Activated naive CD4-positive, alpha-beta T cell treated with anti-CD3 and anti-CD28 coated beads, Interleukin-2, amount 50 U/mL, for 24 hours (primary cell): ENCODE measurements at regions not wholly inside any gene's neighbourhood (a gene's known extent, or its start where the extent isn't known, plus 50 kb on each side); places are given as distances from the start of the nearest gene placed in this dataset.

Source experiments
- H3K27ac Mint-ChIP-seq: one replicate; pipeline ENCODE4 v1.8.0; 2021; ENCODE audit warnings: mild to moderate bottlenecking, mixed read lengths
- H3K27me3 Mint-ChIP-seq: one replicate; pipeline ENCODE4 v1.8.0; 2021; ENCODE audit warnings: mixed read lengths
- H3K36me3 Mint-ChIP-seq: one replicate; pipeline ENCODE4 v1.8.0; 2021; ENCODE audit warnings: mixed read lengths
- H3K4me1 Mint-ChIP-seq: one replicate; pipeline ENCODE4 v1.8.0; 2021; ENCODE audit warnings: mixed read lengths
- H3K4me3 Mint-ChIP-seq: one replicate; pipeline ENCODE4 v1.8.0; 2021; ENCODE audit warnings: mild to moderate bottlenecking, mixed read lengths
- H3K9me3 Mint-ChIP-seq: one replicate; pipeline ENCODE4 v1.8.0; 2021; ENCODE audit warnings: mixed read lengths

- no peak overlapping the region for H3K27ac Mint-ChIP-seq
- H3K4me1 Mint-ChIP-seq, result no peaks in the 10 kb centered on the region
- no peaks in the 10 kb centered on the region for H3K27me3 Mint-ChIP-seq
- H3K4me3 Mint-ChIP-seq, result no peak overlapping the region
- H3K9me3 Mint-ChIP-seq, result no peaks in the 10 kb centered on the region
- H3K36me3 Mint-ChIP-seq, result no peaks in the 10 kb centered on the region
Observed at GRCh38 chr1:218693599-218693998, 348.5 kb downstream of the TGFB2 start.

GRCh38 chr1:218694085-218694484 lies 348.9 kb downstream of the TGFB2 start:
- H3K36me3 Mint-ChIP-seq, result no peaks in the 10 kb centered on the region

GRCh38 chr1:218694636-218695035 lies 349.5 kb downstream of the TGFB2 start:
- Mint-ChIP-seq H3K27ac (no peak overlapping the region), H3K9me3 (no peaks in the 10 kb centered on the region), H3K4me3 (no peak overlapping the region), H3K4me1 (no peaks in the 10 kb centered on the region), H3K36me3 (no peaks in the 10 kb centered on the region), H3K27me3 (no peaks in the 10 kb centered on the region)

More at GRCh38 chr1:218694085-218694484, 348.9 kb downstream of the TGFB2 start:
- H3K27ac Mint-ChIP-seq, result no peak overlapping the region
- H3K4me3 Mint-ChIP-seq, result no peak overlapping the region
- no peaks in the 10 kb centered on the region for H3K27me3 Mint-ChIP-seq
- H3K4me1 Mint-ChIP-seq, result no peaks in the 10 kb centered on the region
- H3K9me3 Mint-ChIP-seq, result no peaks in the 10 kb centered on the region

- Mint-ChIP-seq H3K27ac (no peak overlapping the region), H3K27me3 (no peaks in the 10 kb centered on the region)
Observed at GRCh38 chr1:218695525-218695924, 350.4 kb downstream of the TGFB2 start.

GRCh38 chr1:218698141-218698540 lies 353.0 kb downstream of the TGFB2 start:
- no peak overlapping the region for H3K27ac Mint-ChIP-seq
- no peaks in the 10 kb centered on the region for H3K36me3 Mint-ChIP-seq
- no peaks in the 10 kb centered on the region for H3K27me3 Mint-ChIP-seq

More at GRCh38 chr1:218695525-218695924, 350.4 kb downstream of the TGFB2 start:
- no peak overlapping the region for H3K4me3 Mint-ChIP-seq
- no peaks in the 10 kb centered on the region for H3K4me1 Mint-ChIP-seq
- no peaks in the 10 kb centered on the region for H3K9me3 Mint-ChIP-seq
- no peaks in the 10 kb centered on the region for H3K36me3 Mint-ChIP-seq

GRCh38 chr1:218699421-218699820 lies 354.3 kb downstream of the TGFB2 start:
- Mint-ChIP-seq H3K4me3 (no peak overlapping the region), H3K27ac (no peak overlapping the region), H3K36me3 (no peaks in the 10 kb centered on the region), H3K9me3 (no peaks in the 10 kb centered on the region), H3K4me1 (no peaks in the 10 kb centered on the region), H3K27me3 (no peaks in the 10 kb centered on the region)

More at GRCh38 chr1:218698141-218698540, 353.0 kb downstream of the TGFB2 start:
- Mint-ChIP-seq H3K9me3 (no peaks in the 10 kb centered on the region), H3K4me1 (no peaks in the 10 kb centered on the region), H3K4me3 (no peak overlapping the region)

GRCh38 chr1:218699865-218700264 lies 354.7 kb downstream of the TGFB2 start:
- Mint-ChIP-seq H3K27me3 (no peaks in the 10 kb centered on the region), H3K36me3 (no peaks in the 10 kb centered on the region), H3K9me3 (no peaks in the 10 kb centered on the region), H3K4me3 (no peak overlapping the region), H3K27ac (no peak overlapping the region), H3K4me1 (no peaks in the 10 kb centered on the region)

GRCh38 chr1:218700666-218701065 lies 355.5 kb downstream of the TGFB2 start:
- no peak overlapping the region for H3K4me3 Mint-ChIP-seq
- no peak overlapping the region for H3K27ac Mint-ChIP-seq
- H3K36me3 Mint-ChIP-seq, result no peaks in the 10 kb centered on the region
- H3K27me3 Mint-ChIP-seq, result no peaks in the 10 kb centered on the region
- no peaks in the 10 kb centered on the region for H3K9me3 Mint-ChIP-seq
- no peaks in the 10 kb centered on the region for H3K4me1 Mint-ChIP-seq

- Mint-ChIP-seq H3K27me3 (no peaks in the 10 kb centered on the region), H3K4me3 (no peak overlapping the region), H3K27ac (no peak overlapping the region), H3K4me1 (no peaks in the 10 kb centered on the region), H3K9me3 (no peaks in the 10 kb centered on the region), H3K36me3 (no peaks in the 10 kb centered on the region)
Observed at GRCh38 chr1:218701131-218701530, 356.0 kb downstream of the TGFB2 start.

GRCh38 chr1:218702775-218703174 lies 357.6 kb downstream of the TGFB2 start:
- Mint-ChIP-seq H3K4me1 (no peaks in the 10 kb centered on the region), H3K9me3 (no peaks in the 10 kb centered on the region), H3K27me3 (no peaks in the 10 kb centered on the region), H3K27ac (no peak overlapping the region), H3K36me3 (no peaks in the 10 kb centered on the region), H3K4me3 (no peak overlapping the region)

- Mint-ChIP-seq H3K27ac (no peak overlapping the region), H3K9me3 (peaks cover 5% of the 10 kb centered on the region)
Observed at GRCh38 chr1:218703836-218704235, 358.7 kb downstream of the TGFB2 start.

GRCh38 chr1:218705391-218705790 lies 360.3 kb downstream of the TGFB2 start:
- no peaks in the 10 kb centered on the region for H3K27me3 Mint-ChIP-seq
- no peaks in the 10 kb centered on the region for H3K4me1 Mint-ChIP-seq
- H3K9me3 Mint-ChIP-seq, result peaks cover 14% of the 10 kb centered on the region
- H3K4me3 Mint-ChIP-seq, result no peak overlapping the region
- no peaks in the 10 kb centered on the region for H3K36me3 Mint-ChIP-seq
- H3K27ac Mint-ChIP-seq, result no peak overlapping the region

More at GRCh38 chr1:218703836-218704235, 358.7 kb downstream of the TGFB2 start:
- H3K4me3 Mint-ChIP-seq, result no peak overlapping the region
- no peaks in the 10 kb centered on the region for H3K36me3 Mint-ChIP-seq
- no peaks in the 10 kb centered on the region for H3K4me1 Mint-ChIP-seq
- H3K27me3 Mint-ChIP-seq, result no peaks in the 10 kb centered on the region

- no peaks in the 10 kb centered on the region for H3K4me1 Mint-ChIP-seq
- no peaks in the 10 kb centered on the region for H3K27me3 Mint-ChIP-seq
- peaks cover 14% of the 10 kb centered on the region for H3K9me3 Mint-ChIP-seq
- no peak overlapping the region for H3K4me3 Mint-ChIP-seq
- no peaks in the 10 kb centered on the region for H3K36me3 Mint-ChIP-seq
- no peak overlapping the region for H3K27ac Mint-ChIP-seq
Observed at GRCh38 chr1:218705911-218706893, 361.1 kb downstream of the TGFB2 start.

GRCh38 chr1:218711001-218711400 lies 365.9 kb downstream of the TGFB2 start:
- Mint-ChIP-seq H3K9me3 (peaks cover 14% of the 10 kb centered on the region), H3K36me3 (no peaks in the 10 kb centered on the region), H3K27ac (no peak overlapping the region), H3K27me3 (no peaks in the 10 kb centered on the region), H3K4me1 (no peaks in the 10 kb centered on the region), H3K4me3 (no peak overlapping the region)

GRCh38 chr1:218711884-218712674 lies 366.9 kb downstream of the TGFB2 start:
- H3K9me3 Mint-ChIP-seq, result peaks cover 14% of the 10 kb centered on the region
- no peak overlapping the region for H3K27ac Mint-ChIP-seq
- H3K36me3 Mint-ChIP-seq, result no peaks in the 10 kb centered on the region
- H3K4me3 Mint-ChIP-seq, result no peak overlapping the region
- H3K27me3 Mint-ChIP-seq, result no peaks in the 10 kb centered on the region
- no peaks in the 10 kb centered on the region for H3K4me1 Mint-ChIP-seq

- Mint-ChIP-seq H3K9me3 (peaks cover 14% of the 10 kb centered on the region), H3K36me3 (no peaks in the 10 kb centered on the region), H3K27ac (no peak overlapping the region), H3K27me3 (no peaks in the 10 kb centered on the region), H3K4me1 (no peaks in the 10 kb centered on the region), H3K4me3 (no peak overlapping the region)
Observed at GRCh38 chr1:218712677-218713076, 367.5 kb downstream of the TGFB2 start.
